Activated T-cell treated with anti-CD3 and anti-CD28 coated beads for 4 hours (primary cell): ENCODE measurements at regions not wholly inside any gene's neighbourhood (a gene's known extent, or its start where the extent isn't known, plus 50 kb on each side); places are given as distances from the start of the nearest gene placed in this dataset.
"Not testable (repeated sequence)": the region's sequence is repeated elsewhere in the genome, so short reads cannot be mapped to it uniquely, and the experiment has no call there.

Experiments
- DNase-seq: peaks from one replicate; pipeline ENCODE4 v3.0.0-alpha.2; 2020

DNA sequence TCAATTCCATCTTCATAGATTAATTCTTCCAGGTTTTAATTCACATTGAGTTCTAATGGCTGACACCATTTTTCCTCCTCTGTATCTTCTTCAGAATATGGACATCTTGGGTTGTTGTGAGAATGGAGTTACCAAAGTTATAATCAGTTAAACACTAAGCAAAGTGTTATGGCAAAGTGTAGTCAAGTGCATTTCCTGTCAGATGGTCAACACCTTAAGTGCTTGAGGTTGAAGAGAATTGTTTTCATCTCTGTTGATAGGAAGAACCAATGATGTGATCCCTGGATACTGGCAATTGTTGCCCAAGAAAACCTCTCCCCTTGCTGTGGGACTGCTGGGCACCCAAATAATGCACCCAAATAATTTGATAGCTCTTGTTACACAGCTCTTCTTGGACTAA is 102.6 kb upstream of the SATB1 start:
- no peak for DNase-seq

DNA sequence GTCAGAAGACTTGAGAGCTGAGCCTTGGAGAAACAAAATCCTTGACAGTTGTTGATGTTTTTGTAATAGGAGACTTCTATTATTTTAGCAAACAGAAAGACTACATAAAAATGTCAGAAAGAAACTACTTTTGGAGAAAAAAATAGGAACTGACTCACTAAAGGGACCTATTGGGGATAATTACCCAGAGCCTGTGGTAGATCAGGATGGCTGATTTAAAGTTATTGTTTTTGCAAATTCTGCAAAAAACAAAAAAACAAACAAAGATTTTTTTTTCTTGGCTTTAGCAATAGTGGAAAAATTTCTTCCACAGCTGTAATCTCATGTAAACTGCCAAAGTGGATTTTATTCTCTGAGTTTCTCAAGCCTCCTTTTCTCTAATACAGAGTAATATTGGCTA is 101.5 kb upstream of the SATB1 start:
- DNase-seq: no peak

DNA sequence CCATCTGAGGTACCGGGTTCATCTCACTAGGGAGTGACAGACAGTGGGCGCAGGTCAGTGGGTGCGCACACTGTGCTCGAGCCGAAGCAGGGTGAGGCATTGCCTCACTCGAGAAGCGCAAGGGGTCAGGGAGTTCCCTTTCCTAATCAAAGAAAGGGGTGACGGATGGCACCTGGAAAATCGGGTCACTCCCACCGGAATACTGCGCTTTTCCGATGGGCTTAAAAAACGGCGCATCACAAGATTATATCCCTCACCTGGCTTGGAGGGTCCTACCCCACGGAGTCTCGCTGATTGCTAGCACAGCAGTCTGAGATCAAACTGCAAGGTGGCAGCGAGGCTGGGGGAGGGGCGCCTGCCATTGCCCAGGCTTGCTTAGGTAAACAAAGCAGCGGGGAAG is 91.0 kb upstream of the SATB1 start:
- not testable (repeated sequence) for DNase-seq

DNA sequence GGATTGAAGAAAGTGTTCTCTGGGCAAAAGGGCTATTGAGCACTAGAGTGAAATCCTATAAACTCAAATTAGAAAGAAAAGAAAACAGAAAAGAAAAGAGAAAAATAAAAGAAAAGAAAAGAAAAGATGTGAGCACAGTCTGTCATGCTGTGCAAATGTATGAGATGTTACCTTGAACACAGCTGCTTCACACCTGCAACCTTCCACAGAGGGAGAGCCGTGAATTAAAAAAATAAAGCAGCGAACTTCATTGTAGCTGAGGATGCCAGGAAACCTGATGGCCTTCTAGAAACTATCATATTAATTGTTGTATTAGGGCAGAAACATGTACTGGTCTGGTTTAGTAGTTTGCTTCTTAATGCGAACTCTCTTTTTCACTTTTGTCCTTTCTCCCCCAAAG is 88.0 kb upstream of the SATB1 start:
- DNase-seq: no peak

DNA sequence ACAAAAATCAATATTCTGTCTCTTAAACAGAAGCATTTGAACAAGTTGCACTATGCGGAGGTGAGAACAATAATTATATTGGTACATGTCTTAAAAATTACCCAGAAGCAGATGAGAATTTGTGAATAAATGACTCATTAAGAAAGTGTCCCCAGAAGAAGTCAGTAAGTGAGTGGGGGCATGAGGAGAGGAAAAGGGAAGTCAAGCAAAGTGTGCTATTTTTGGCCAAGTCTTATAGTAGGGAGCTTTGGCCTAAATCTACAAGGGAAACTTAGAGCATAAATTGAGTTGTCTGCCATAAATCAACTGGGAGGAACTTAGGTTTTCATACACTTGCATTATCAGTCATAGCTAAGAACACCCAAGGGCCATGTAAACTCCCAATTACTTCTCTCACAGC is 86.9 kb upstream of the SATB1 start:
- no peak for DNase-seq

DNA sequence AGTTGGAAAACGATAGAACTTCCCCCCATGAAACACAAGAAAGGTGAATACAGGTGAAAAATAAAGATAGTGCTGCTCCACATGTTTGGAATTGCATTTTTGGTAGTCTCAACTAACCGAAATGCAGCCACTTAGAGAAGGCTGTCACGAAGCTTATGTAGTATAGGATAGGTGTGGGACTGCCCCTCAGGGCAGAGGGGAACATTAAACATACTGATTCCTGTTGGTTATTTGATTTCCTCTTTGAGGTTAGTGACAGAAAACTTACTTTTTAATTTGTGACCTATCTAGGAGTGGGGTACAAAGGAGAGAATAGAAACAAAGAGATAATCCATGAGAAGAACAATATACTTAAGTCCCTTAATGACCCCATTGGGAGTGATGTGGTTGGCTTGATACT is 85.8 kb upstream of the SATB1 start:
- DNase-seq: no peak

DNA sequence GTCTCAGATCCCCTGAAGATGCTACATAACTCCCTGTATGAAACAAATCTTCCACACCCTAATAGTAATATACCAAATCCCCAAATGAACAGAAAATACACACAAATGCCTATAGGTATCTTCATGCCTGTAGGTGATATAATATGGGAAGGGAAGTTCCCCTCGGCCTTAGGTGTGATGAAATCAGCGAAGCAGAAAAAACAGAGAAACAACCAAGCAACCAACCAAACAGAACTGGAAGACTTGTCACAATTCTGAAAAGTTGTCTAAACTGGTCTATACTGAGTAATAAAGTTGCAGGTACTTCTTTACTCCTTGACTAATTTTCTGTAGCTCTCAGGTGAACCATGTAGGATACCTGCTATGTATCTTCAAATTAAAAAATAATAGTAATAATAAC is 82.2 kb upstream of the SATB1 start:
- no peak for DNase-seq

DNA sequence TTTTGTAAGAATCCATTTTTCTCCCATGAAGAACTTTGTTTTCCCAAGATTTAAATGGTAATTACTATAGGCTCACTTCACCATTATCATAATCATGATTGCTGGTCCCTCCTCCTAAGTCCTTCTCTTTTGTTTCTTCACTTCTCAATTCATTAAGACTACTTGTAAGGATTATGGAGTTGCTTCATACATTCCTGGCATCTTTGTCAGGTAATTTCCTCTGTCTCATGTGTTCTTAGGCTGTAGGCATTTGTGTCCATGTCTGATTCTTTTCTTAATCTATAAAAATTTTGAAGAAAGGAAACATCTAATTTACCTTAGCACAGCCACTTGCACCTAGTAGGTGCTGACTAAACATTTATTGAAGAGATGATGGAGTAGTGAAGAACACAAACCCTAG is 79.9 kb upstream of the SATB1 start:
- no peak for DNase-seq

DNA sequence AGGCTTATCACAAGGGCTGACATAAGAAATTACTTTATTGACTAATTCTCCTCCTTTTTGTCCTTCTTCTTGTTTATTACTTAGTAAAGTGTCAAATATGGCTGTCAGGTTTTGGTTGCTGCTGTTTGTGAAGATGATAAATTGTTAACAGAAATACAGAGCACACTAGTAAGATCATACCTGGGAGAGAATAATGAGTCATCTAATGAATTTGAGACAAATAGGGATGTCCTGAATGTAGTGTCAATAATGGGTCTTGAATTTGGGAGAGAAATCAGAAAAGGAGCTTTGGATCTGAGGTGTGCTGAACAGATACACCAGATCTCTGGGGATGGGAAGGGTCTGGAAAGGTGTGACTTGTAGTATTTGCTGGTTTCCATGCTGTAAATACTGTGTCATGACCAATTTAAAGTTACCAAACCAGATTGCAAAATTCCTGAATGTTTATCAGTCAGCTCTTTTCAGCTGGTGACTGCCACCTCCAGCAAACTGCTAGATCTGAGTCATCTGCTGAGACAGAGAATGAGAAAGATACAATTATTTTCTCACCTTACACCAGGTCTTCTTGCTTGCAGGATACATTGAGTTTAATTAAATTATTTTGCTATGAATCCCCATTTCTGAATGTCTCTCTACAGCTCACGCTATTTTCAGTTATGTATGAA is 76.7 kb upstream of the SATB1 start:
- no peak for DNase-seq

DNA sequence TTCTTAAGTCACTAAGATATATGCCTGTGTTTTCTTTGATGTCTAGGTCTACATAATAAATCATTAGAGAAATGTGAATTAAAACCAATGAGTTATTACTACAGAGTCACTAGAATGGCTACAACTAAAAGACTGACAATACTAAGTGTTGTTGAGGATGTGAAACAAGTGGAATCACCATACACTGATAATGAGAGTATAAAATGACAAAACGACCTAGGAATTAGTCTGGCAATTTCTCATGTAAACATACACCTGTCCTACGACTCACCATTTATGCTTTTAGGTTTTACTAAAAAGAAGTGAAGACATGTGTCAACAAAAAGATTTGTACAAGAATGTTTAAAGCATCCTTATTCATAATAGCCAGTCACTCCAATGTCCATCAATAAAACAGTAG is 75.2 kb upstream of the SATB1 start:
- DNase-seq: no peak

DNA sequence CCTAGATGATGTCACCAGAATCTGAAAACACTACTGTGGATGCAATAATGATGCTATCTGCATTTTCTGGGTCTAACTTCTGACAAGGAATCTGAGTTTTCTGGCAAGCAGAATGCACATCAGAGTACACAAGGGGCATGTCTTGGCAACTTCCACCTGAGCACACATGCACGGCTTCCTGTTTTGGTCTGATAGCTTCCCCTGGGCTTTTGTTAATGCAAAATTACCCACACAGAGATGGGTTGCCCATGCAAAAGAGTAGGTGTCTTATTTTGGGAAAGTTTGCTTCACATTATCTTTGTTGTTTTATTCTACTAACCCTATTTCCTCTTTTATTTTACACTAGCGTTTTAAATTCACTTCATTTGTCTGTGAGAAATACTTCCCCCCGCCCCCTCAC is 74.2 kb upstream of the SATB1 start:
- no peak for DNase-seq

DNA sequence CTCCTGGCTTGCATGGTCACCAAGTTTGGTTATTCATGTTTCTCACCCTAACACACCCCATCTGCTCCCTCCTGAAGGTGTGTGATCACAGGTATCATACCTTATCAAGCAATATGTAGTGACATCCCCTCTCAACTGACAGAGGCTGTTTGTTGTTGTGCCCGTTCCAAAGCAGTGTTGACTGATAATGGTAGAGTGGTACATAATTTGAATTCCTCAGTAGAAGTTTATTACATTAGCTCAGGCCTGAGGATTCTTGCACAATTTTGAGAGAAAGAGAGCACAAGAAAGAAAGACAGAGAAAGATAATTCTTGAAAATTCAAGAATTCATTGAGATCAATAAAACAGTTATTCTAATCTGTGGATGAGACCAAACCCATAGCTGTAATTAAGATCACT is 69.1 kb upstream of the SATB1 start:
- DNase-seq: no peak

DNA sequence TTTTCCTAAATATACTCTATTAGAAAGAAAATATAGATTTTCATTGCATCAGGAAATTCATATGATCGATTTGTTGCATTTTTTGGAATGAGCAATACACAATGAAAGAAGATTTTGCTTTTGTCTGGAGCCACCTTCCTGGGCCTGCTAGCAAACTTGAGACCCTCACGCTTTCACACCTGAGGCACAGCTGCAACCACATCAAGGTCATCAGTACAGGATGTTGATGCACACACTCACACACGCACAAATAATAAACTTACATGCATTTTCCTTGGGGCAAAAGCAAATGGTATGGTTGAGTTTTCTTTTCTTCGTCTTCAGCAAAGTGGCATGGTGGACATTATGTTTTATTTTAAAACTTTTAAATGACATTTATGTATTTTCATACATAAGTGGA is 64.8 kb upstream of the SATB1 start:
- no peak for DNase-seq

DNA sequence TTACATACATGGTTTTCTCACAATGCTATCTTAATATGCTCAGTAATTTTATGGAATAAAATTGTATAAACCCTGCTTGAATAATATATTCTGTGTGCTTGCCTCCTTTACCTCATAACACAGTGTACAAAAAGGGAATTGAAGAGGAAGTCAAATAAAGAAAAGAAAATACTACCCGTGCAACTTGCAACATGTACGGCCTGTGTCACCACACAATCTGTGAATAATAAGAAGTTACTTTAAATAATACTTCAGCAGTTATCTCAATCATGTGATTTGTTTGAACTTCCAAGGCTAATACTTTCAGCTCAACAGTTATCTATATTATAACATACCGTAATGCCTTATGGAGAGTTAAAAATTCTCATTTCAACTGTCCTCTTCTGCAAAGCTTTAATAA is 58.1 kb upstream of the SATB1 start:
- no peak for DNase-seq

DNA sequence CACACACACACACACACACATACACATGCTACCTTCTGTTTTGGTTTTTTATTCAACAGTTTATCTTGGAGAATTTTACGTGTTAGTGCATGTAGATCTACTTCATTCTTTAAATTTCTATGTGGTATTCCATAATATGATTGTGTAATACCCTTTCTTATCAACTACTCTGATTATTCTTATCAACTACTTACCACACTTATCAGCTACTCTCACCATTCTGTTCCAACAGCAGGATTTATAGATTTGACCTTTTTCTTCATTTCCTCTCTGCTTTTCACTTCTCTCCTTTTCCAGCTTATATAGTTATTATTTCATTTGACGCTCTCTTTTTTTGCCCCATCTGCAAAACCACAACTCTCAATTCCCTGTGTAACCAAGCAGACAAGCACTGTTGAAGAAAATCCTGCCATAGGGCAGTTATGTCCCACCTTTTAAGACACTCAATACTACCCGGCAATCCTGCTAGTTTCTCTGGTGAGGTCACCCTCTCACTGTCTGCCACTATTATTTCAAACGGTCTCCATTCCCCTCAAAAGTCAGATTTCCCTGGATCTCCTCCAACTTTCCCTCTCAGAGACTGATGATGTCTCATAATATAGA is 56.9 kb upstream of the SATB1 start:
- no peak for DNase-seq

DNA sequence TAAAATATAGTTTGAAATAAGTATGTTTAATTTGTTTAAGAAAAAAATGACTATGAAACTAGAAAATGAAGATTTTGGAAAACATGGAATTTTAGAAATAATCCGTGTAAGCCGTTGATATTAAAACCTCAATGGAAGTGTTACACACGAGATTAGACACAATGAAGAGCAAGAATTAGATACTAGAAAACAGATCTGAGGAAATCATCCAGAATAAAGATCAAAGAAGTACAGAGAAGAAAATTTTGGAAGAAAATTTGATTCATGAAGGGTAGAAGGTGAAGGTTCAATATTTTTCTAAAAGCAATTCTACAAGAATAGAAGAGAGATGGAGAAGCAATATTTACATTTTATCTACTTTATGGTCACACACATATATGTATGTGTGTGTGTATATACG is 52.5 kb upstream of the SATB1 start:
- DNase-seq: no peak
